H9 (cell line): ENCODE measurements at regions not wholly inside any gene's neighbourhood (a gene's known extent, or its start where the extent isn't known, plus 50 kb on each side); places are given as distances from the start of the nearest gene placed in this dataset.

Source experiments
- DNase-seq: peaks from one replicate; pipeline ENCODE4 v3.0.0-alpha.2; 2017
- H2AFZ ChIP-seq: one replicate; pipeline ENCODE4 v1.6.1; 2013; ENCODE audit warnings: mild to moderate bottlenecking, low read length, control low read depth, moderate library complexity
- H2AK5ac ChIP-seq: 2 replicates; pipeline ENCODE4 v1.6.1; 2013; ENCODE audit warnings: low read length, control low read depth, mixed read lengths; ENCODE audit not compliant: insufficient read length
- H2BK120ac ChIP-seq: one replicate; pipeline ENCODE4 v1.6.1; 2013; ENCODE audit warnings: low read depth, mild to moderate bottlenecking, low read length, control low read depth, inconsistent platforms; ENCODE audit not compliant: poor library complexity, severe bottlenecking
- H2BK12ac ChIP-seq: 2 replicates; pipeline ENCODE4 v1.6.1; 2013; ENCODE audit warnings: low read length, control low read depth, mixed read lengths, low read depth; ENCODE audit not compliant: insufficient read length
- H2BK15ac ChIP-seq: 2 replicates; pipeline ENCODE4 v1.6.1; 2013; ENCODE audit warnings: low read depth, low read length, control low read depth
- H2BK20ac ChIP-seq: one replicate; pipeline ENCODE4 v1.6.1; 2013; ENCODE audit warnings: low read depth, mild to moderate bottlenecking, low read length, control low read depth, inconsistent platforms; ENCODE audit not compliant: poor library complexity, severe bottlenecking
- H2BK5ac ChIP-seq: 2 replicates; pipeline ENCODE4 v1.6.1; 2013; ENCODE audit warnings: low read length, control low read depth, mixed read lengths; ENCODE audit not compliant: insufficient read length
- H3K14ac ChIP-seq: 2 replicates; pipeline ENCODE4 v1.6.1; 2013; ENCODE audit warnings: low read length, control low read depth; ENCODE audit not compliant: insufficient read depth
- H3K18ac ChIP-seq: 2 replicates; pipeline ENCODE4 v1.6.1; 2013; ENCODE audit warnings: low read depth, mild to moderate bottlenecking, mixed read lengths, low read length, control low read depth; ENCODE audit not compliant: insufficient read length
- H3K23ac ChIP-seq: 2 replicates; pipeline ENCODE4 v1.6.1; 2013; ENCODE audit warnings: low read length, control low read depth, mixed read lengths, low read depth; ENCODE audit not compliant: insufficient read length
- H3K23me2 ChIP-seq: 2 replicates; pipeline ENCODE4 v1.6.1; 2013; ENCODE audit warnings: low read depth, mild to moderate bottlenecking, mixed read lengths, low read length, control low read depth; ENCODE audit not compliant: insufficient read length, poor library complexity, severe bottlenecking
- H3K27ac ChIP-seq: 2 replicates; pipeline ENCODE4 v1.5.1; 2013; ENCODE audit warnings: low read length, control low read depth, mixed read lengths, low read depth; ENCODE audit not compliant: insufficient read length
- H3K27me3 ChIP-seq: 2 replicates; pipeline ENCODE4 v1.6.1; 2013; ENCODE audit warnings: low read length, control low read depth, inconsistent platforms; ENCODE audit not compliant: insufficient read depth
- H3K4ac ChIP-seq: 2 replicates; pipeline ENCODE4 v1.6.1; 2013; ENCODE audit warnings: low read depth, mild to moderate bottlenecking, control low read depth, inconsistent platforms, low read length, moderate library complexity
- H3K4me1 ChIP-seq: 2 replicates; pipeline ENCODE4 v1.6.1; 2013; ENCODE audit warnings: low read length, control low read depth, inconsistent platforms; ENCODE audit not compliant: insufficient read depth
- H3K4me2 ChIP-seq: 2 replicates; pipeline ENCODE4 v1.6.1; 2013; ENCODE audit warnings: low read length, control low read depth, mixed read lengths; ENCODE audit not compliant: insufficient read length, insufficient read depth
- H3K56ac ChIP-seq: 2 replicates; pipeline ENCODE4 v1.6.1; 2013; ENCODE audit warnings: low read depth, mild to moderate bottlenecking, mixed read lengths, low read length, control low read depth; ENCODE audit not compliant: insufficient read length
- H3K79me1 ChIP-seq: 2 replicates; pipeline ENCODE4 v1.6.1; 2013; ENCODE audit warnings: low read depth, mild to moderate bottlenecking, moderate library complexity, low read length, control low read depth, inconsistent platforms; ENCODE audit not compliant: insufficient read depth, poor library complexity, severe bottlenecking
- H3K79me2 ChIP-seq: 2 replicates; pipeline ENCODE4 v1.6.1; 2013; ENCODE audit warnings: low read length, control low read depth, inconsistent platforms; ENCODE audit not compliant: insufficient read depth
- H3K9ac ChIP-seq: 2 replicates; pipeline ENCODE4 v1.6.1; 2013; ENCODE audit warnings: low read length, control low read depth, mixed read lengths; ENCODE audit not compliant: insufficient read length; ENCODE audit errors: extremely low read depth
- H3K9me3 ChIP-seq: one replicate; pipeline ENCODE4 v1.6.1; 2013; ENCODE audit warnings: low read depth, low read length, inconsistent platforms; ENCODE audit not compliant: control insufficient read depth
- H3T11ph ChIP-seq: one replicate; pipeline ENCODE4 v1.6.1; 2013; ENCODE audit warnings: mild to moderate bottlenecking, low read length, control low read depth, inconsistent platforms
- H4K20me1 ChIP-seq: one replicate; pipeline ENCODE4 v1.6.1; 2013; ENCODE audit not compliant: control insufficient read depth, insufficient read length, insufficient read depth
- H4K5ac ChIP-seq: 2 replicates; pipeline ENCODE4 v1.6.1; 2013; ENCODE audit warnings: low read depth, mild to moderate bottlenecking, mixed read lengths, low read length, control low read depth; ENCODE audit not compliant: insufficient read length
- H4K8ac ChIP-seq: replicated peaks from 2 replicates; pipeline ENCODE4 v1.6.1; 2013; ENCODE audit warnings: low read length, control low read depth, mixed read lengths, low read depth; ENCODE audit not compliant: insufficient read length
- H4K91ac ChIP-seq: 2 replicates; pipeline ENCODE4 v1.6.1; 2013; ENCODE audit warnings: low read depth, mild to moderate bottlenecking, moderate library complexity, mixed read lengths, low read length, control low read depth; ENCODE audit not compliant: insufficient read length
- H3K27ac Mint-ChIP-seq, 3 experiments: 2 replicates in 2 of 3; 3 replicates in 1 of 3; pipeline ENCODE4 v1.8.0; 2020 to 2021; ENCODE audit warnings: mixed read lengths in 3 of 3, mild to moderate bottlenecking in 1 of 3, moderate library complexity in 1 of 3
- H3K27me3 Mint-ChIP-seq: 2 replicates; pipeline ENCODE4 v1.8.0; 2021; ENCODE audit warnings: low read depth, mild to moderate bottlenecking, moderate library complexity, mixed read lengths
- H3K36me3 Mint-ChIP-seq, 3 experiments: 2 replicates in 2 of 3; 3 replicates in 1 of 3; pipeline ENCODE4 v1.8.0; 2020 to 2021; ENCODE audit warnings: low read depth in 3 of 3, mixed read lengths in 3 of 3; ENCODE audit not compliant: insufficient read depth in 1 of 3
- H3K4me1 Mint-ChIP-seq, 2 experiments: 2 replicates each; pipeline ENCODE4 v1.8.0; 2020; ENCODE audit warnings: mixed read lengths in 2 of 2
- H3K4me3 Mint-ChIP-seq, 2 experiments: 2 replicates in 1 of 2; 3 replicates in 1 of 2; pipeline ENCODE4 v1.8.0; 2020 to 2021; ENCODE audit warnings: mild to moderate bottlenecking in 2 of 2, mixed read lengths in 2 of 2, moderate library complexity in 1 of 2
- H3K9me3 Mint-ChIP-seq, 2 experiments: 2 replicates in 1 of 2; 3 replicates in 1 of 2; pipeline ENCODE4 v1.8.0; 2020; ENCODE audit warnings: mild to moderate bottlenecking in 2 of 2, mixed read lengths in 2 of 2, moderate library complexity in 1 of 2
- CTCF ChIP-seq: fragments of 200-600 bp; sonication (generic); conservative IDR thresholded peaks from 3 replicates; pipeline ENCODE4 v1.8.0; 2021; ENCODE audit warnings: antibody characterized with exemption, mild to moderate bottlenecking
- WGBS: extraction: QIAGEN DNeasy Blood & Tissue Kit; methylation state at CpG from one replicate; pipeline ENCODE4 v1.1.7; 2013; ENCODE audit warnings: missing lambda C conversion rate, low lambda C conversion rate, mixed read lengths; ENCODE audit not compliant: insufficient read length; ENCODE audit errors: extremely low coverage; 5-methylcytosine and 5-hydroxymethylcytosine counted together

GRCh38 chr6:147823936-147824335 lies 315.4 kb downstream of the SAMD5 start:
- no peak for TF ChIP-seq CTCF
- H2BK15ac ChIP-seq: no peak overlapping the region
- H2BK20ac ChIP-seq: no peak overlapping the region
- H3K79me1 ChIP-seq: no peaks in the 10 kb centered on the region
- no peaks in the 10 kb centered on the region for H3K4me1 ChIP-seq
- no peak overlapping the region for H2BK5ac ChIP-seq
- DNase-seq: no peak
- H3T11ph ChIP-seq: no peak overlapping the region
- H3K9ac ChIP-seq: no peak overlapping the region
- H3K27ac ChIP-seq: no peak overlapping the region
- Mint-ChIP-seq H3K36me3 (no peaks in the 10 kb centered on the region), H3K27me3 (no peaks in the 10 kb centered on the region), H3K9me3 (no peaks in the 10 kb centered on the region), H3K4me3 (no peak overlapping the region), H3K4me1 (peaks cover 8 to 14% of the 10 kb centered on the region in 2 experiments), H3K27ac (no peak overlapping the region)
- H2BK120ac ChIP-seq: no peak overlapping the region
- H2BK12ac ChIP-seq: no peak overlapping the region
- no peaks in the 10 kb centered on the region for H3K27me3 ChIP-seq
- no peak overlapping the region for H4K5ac ChIP-seq
- no peak overlapping the region for H2AK5ac ChIP-seq
- H3K9me3 ChIP-seq: no peaks in the 10 kb centered on the region
- H4K20me1 ChIP-seq: no peaks in the 10 kb centered on the region
- no peak overlapping the region for H3K14ac ChIP-seq
- H2AFZ ChIP-seq: no peak overlapping the region
- no peak overlapping the region for H3K4ac ChIP-seq
- no CpG with 5 or more reads among the region's 2 CpGs for WGBS
- no peak overlapping the region for H4K91ac ChIP-seq
- H3K79me2 ChIP-seq: no peaks in the 10 kb centered on the region
- no peak overlapping the region for H4K8ac ChIP-seq
- H3K4me2 ChIP-seq: no peak overlapping the region
- no peak overlapping the region for H3K23ac ChIP-seq
- no peaks in the 10 kb centered on the region for H3K23me2 ChIP-seq
- H3K18ac ChIP-seq: no peak overlapping the region
- no peak overlapping the region for H3K56ac ChIP-seq
